Suppressor macrophage treated with lipopolysaccharide for 4 hours (primary cell): ENCODE measurements at regions not wholly inside any gene's neighbourhood (a gene's known extent, or its start where the extent isn't known, plus 50 kb on each side); places are given as distances from the start of the nearest gene placed in this dataset.

ENCODE experiments used
- DNase-seq: peaks from one replicate; pipeline ENCODE4 v3.0.0-alpha.2; 2020

DNA sequence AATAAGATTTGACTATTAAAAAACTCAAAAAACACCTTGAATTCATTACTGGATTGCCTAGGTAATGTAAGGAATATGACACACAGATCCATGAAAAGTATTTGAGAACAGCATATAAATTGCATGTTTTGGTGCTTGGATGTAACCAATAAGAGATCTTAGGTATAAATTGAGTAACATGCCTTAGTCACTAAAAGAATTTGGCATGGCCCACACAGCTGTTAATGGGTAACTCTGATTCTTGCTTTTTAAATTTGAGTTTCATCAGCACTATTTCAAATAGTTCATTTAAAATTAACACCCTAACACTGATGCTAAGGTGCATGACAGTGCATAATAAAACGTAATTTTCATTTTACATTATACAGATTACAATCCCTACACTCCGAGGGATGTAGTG, 779.3 kb upstream of the WWC1 start:
- no peak for DNase-seq

GRCh38 chr5:167513381-167513780, 778.1 kb upstream of the WWC1 start:
- DNase-seq = no peak

- DNase-seq = no peak
These were observed 777.0 kb upstream of the WWC1 start for GRCh38 chr5:167514461-167514860.

DNA sequence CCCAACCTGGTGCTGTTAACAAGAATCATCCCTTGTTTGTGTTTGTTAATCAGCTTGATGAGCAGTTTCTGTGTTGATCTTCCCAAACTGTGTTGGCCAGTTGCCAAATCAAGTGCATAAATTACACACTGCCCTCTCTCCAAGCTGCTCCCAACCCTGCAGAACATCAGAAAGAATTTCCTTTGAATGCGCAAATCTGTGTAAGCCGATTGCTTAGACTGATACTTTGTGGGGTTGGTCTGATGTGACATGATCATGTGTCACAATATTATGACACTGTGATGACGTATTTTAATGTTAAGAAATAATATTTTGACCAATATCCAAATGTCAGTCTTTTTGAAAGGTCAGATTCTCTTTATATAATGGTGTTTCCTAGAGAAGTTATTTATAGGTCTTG, 766.4 kb upstream of the WWC1 start:
- DNase-seq = no peak

- no peak for DNase-seq
These were observed 762.8 kb upstream of the WWC1 start for GRCh38 chr5:167528651-167529050.

- DNase-seq = no peak
These were observed 760.9 kb upstream of the WWC1 start for GRCh38 chr5:167530548-167530947.

GRCh38 chr5:167533814-167534795, 757.3 kb upstream of the WWC1 start:
- no peak for DNase-seq

GRCh38 chr5:167539747-167540146, 751.7 kb upstream of the WWC1 start:
- DNase-seq = no peak

GRCh38 chr5:167546270-167546669, 745.2 kb upstream of the WWC1 start:
- no peak for DNase-seq

DNA sequence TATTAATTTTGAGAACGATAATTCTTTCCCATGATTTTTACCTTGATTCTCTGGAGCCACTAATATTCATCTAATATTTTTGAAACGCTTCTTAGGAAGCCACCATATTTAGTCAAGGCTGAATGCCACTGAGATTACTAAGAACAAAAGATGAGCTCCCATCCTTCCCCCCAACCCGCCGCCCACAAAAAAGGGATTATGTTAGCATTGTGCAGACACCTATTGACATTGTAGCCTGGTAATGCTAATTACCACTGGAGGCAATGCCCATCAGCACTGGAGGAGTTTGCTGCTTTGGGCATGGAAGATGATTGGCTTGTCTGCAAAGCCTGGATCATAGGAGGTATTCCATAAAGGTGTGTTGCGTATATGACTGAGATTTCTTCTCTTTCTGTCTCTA, 739.1 kb upstream of the WWC1 start:
- DNase-seq = no peak

DNA sequence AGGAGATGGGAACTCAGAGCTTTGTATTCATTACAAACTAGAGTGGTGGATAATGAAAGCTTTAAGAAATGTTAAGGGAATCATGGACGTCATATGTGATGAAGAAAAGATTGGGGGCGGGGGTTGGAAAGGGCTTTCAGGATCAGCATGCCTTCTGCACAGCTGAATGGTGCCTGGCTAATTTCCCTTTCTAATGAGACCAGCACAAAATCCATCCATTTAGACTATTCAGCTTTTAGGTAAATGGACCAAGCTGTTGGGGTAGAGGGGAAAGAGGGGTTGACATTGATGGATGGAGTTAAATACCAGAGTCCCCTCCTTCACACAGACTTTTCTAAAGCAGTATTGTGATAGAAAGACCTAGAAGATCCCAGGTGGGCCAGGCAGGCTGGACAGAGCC, 737.9 kb upstream of the WWC1 start:
- DNase-seq = no peak

GRCh38 chr5:167554564-167555290, 736.7 kb upstream of the WWC1 start:
- no peak for DNase-seq

GRCh38 chr5:167555565-167556166, 735.8 kb upstream of the WWC1 start:
- DNase-seq = no peak

- no peak for DNase-seq
These were observed 734.1 kb upstream of the WWC1 start for GRCh38 chr5:167557359-167557758.

DNA sequence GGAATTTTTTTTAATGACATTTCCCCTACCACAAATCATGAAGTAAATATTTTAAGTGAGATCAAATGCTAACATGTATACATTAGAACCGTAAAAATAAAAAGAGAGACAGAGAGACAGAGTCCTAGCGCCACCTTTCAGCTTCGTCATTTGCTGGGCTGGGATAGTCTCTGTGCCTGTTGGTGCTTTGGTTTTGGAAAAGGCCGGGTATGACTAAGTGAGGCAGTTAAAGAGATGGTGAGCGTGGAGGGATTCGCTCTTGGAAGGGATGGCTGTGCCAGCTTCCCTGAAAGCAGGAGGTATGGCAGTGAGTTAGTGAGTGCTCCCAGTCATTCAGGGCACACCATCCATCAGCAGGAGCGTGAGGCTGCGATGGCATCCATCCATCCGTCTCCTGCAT, 729.6 kb upstream of the WWC1 start:
- no peak for DNase-seq

GRCh38 chr5:167564275-167564674, 727.2 kb upstream of the WWC1 start:
- no peak for DNase-seq

DNA sequence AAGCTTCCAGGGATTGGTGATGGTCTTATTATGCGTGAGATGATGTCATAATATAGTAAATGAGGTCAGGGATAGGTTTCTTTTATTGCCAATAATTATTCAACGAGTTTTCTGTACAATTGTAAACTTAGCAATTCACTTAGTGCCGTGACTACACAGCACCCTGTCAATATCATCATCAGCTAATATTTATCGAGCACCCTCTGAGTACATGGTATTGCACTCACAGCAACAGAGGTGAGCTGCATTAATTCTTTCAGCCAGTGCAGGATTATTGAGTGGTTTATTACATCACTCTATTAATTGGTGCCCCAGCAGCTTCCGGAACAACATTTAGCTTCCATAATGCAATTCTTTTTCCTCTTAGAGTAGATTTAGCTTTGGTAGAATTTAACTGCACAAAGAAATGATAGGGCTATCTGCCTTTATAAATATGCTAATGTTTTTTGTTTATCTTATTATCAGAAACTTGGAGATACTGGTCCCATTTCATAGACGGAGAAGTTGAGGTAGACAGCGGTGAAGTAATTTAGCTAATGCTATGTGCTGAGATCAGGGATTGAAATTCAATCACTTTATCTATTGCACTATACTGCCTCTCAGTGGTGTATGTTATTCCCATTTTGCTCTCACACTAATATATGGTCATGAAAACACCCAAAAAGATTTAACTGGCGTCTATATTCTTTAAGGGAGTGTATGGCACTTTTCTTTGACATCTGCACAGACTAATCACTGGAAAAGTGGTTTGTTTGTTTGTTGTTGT, 726.1 kb upstream of the WWC1 start:
- no peak for DNase-seq

GRCh38 chr5:167570431-167570830, 721.0 kb upstream of the WWC1 start:
- DNase-seq = no peak

DNA sequence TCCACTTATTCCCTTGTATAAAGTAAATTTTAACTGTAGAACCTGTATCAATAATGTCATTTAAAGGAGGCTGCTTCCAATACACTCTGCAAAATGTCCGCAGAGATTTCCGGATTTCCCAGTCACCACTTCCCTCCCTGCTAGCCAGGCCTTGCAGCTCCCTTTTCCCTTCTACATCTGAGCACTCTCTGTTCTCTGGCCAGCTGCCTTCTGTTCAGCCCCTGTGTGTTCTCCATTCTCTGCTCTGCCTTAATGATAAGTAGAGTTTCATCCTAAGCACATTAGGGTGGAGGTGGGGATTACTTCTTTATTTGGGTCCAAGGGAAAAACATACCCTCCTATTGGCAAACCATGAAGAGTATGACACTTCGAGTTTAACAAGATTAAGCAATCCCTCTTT, 719.6 kb upstream of the WWC1 start:
- DNase-seq = no peak

DNA sequence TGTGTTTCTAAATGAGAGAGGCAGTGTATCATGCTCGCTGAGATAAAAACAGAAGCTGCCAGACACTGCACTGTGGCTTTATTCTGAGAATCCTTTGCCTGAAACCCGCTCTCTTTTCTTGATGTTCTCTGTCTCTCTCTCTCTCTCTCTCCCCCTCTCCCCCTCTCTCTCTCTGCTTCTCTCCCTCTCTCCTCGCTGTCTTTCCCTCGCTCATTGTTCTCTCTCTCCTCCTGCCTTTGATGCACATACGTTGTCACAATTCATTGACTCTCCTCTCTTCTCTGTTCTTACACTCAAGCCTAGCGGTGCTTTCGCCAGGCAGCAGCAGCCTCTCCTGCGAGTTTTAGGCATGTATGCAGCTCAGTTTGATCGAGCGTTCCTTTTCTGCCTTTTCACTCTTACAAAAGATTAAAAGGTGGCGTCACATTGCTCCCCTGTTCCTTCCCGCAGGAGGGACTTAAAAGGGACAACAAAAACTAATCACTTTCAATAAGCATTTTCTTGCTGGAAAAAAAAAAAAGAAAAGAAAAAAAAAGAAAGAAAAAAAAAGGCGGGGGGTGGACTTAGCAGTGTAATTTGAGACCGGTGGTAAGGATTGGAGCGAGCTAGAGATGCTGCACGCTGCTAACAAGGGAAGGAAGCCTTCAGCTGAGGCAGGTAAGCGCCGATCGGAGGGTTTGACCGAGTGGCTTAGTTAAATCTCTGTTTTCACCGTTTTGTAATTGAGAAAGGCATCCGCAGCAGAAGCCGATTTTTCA, 717.9 kb upstream of the WWC1 start:
- DNase-seq = no peak

- no peak for DNase-seq
These were observed 717.0 kb upstream of the WWC1 start for GRCh38 chr5:167574464-167574863.

GRCh38 chr5:167575330-167575729, 716.1 kb upstream of the WWC1 start:
- no peak for DNase-seq
